GM12892 (cell line): ENCODE measurements at regions not wholly inside any gene's neighbourhood (a gene's known extent, or its start where the extent isn't known, plus 50 kb on each side); places are given as distances from the start of the nearest gene placed in this dataset.

Experiments
- DNase-seq: peaks from one replicate; pipeline ENCODE4 v3.0.0; 2011; ENCODE audit not compliant: insufficient read length
- FAIRE-seq: peaks from 2 replicates; lab custom pipeline; 2011; peaks lifted over from hg19 to GRCh38; lab: Jason Lieb, UNC
- POLR2A ChIP-seq: IDR thresholded peaks from 2 replicates; pipeline ENCODE4 v1.6.1; 2011; ENCODE audit warnings: low read depth, low read length, control low read depth
- POLR2AphosphoS5 ChIP-seq: IDR thresholded peaks from 2 replicates; pipeline ENCODE4 v1.6.1; 2011; ENCODE audit warnings: low read depth, low read length, control low read depth
- TAF1 ChIP-seq: IDR thresholded peaks from 2 replicates; pipeline ENCODE4 v1.6.1; 2011; ENCODE audit warnings: low read depth, mild to moderate bottlenecking, control low read depth, low read length, borderline replicate concordance

DNA sequence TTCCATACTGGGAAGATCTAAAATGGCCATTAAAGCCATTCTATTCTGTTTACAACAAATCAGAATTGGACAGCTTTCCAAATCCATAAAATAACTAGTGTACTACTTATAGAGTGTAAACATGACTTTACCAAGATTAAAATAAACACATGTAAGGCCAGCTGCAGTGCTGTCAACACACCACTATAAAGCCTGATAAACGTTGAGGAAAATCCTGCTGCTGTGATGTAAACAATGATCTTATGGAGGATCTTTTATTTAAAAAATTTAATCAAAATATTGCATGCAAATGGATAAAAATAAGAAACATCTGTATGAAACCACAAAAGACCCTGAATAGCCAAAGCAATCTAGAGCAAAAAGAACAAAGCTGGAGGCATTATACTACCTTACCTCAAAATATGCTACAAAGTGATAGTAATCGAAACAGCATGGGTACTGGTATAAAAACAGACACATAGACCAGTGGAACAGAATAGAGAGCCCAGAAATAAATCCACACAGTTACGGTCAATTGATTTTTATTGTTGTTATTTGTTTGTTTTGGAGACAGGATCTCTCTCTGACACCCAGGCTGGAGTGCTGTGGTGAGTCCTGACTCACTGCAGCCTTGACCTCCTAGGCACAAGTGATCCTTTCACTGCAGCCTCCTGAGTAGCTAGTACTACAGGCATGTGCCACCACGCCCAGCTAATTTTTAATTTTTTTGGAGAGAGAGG is 428.8 kb upstream of the C2CD4B start:
- no peak for FAIRE-seq

DNA sequence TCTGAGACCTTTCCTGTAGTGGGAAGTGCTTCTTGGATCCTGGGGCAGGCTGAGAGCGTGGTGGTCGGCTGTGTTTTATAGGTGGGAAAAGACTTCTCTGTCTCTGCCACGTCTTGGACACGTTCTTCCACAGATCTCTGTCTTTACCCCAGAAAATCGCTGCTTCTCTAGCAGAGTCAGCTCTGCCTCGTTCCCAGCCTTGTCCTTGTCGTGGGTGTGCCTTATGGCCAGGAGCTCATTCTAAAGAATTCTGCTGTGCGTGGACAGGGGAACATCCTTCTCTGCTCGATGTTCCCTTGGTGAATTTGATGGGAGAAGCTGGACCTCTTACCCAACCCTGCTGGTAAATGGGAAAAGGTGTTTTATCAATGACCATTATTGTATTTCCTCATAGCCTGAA is 433.1 kb upstream of the C2CD4B start:
- TF ChIP-seq TAF1: no peak
- TF ChIP-seq POLR2A: no peak
- TF ChIP-seq POLR2AphosphoS5: no peak
- FAIRE-seq (no peak), DNase-seq (no peak)

More for the DNA sequence above, 428.8 kb upstream of the C2CD4B start:
- DNase-seq: no peak
- TF ChIP-seq POLR2AphosphoS5 (no peak), TAF1 (no peak), POLR2A (no peak)

DNA sequence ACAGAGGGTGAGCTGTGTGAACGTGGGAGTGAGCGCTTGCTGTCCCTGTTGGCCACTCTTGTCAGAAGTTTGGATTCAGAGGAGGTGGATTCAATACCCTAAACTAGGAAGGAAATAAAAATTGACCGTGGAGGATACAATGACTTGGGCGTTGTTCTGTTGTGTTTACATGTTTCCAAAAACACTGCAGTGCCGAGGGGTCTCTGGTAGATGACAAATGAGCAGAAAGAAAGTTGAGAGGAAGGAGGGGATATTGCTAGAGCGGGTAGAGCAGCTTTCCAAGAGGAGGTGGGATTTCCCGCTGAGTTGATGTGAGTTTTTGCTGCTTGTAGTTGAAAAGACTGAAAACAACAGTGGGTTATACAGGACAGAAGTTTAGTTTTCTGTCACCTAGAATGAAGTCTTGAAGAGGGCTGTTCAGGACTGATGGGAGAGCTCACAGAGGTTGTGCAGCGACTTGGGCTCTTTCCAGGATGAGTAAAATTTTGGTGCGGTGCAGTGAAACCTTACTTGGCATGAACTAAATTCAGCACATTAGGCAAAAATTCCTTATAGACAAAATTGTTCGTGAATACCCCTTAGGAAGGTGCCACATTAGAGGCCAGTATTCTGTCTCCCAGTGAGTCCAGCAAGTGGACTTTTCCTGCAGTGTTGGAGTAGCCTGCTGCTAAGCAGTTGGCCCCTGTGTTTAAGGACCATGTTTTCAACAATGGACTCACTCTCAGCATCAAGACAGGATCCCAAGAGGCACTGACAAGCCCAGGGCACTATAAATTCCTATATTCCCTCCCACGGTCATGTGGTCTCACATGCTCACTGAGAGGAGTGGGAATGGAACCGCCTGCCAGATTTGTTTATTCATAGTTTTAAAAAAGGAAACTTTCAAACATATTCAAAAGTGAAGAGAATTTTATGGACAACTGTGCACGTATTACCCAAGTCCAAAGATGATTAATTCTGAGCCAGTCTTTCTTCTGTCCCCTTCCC is 435.0 kb upstream of the C2CD4B start:
- DNase-seq (no peak), FAIRE-seq (peak; percentile 48)
- TF ChIP-seq TAF1 (no peak), POLR2AphosphoS5 (no peak), POLR2A (no peak)

DNA sequence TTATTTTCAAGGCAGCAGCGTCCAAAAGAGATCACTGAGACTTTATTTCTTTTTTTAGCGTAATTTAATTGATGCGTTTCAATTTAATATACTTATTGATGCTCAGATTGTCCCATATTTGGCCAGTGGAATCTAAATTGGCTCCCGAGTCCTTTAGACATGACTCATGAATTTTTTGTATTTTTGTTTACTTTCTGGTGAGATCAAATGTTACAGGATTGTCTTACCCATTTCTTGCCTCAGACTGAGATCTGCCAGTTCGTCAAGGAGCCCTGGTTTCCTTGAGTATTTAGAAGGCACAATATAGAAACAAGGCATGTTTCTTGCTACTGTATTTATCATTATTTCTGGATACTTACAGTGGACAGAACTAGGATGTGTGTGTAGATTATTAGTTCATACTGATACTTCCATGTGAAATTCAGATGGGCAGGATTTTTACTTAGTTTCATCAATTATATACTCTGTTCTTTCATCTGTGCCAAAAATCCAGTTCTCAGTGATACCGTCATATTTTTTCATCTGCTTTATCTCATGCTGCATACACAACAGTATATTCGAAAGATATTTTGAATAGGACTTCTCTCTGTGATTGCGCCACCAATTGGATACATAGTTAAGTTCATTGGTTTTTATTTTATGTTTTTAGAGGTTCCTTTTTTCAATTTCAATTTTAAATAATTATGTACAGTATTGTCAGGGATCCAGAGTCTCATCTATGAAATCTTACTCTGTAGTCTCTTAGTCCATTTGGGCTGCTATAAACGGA is 436.9 kb upstream of the C2CD4B start:
- DNase-seq (no peak), FAIRE-seq (no peak)
- no peak for TF ChIP-seq POLR2A
- TF ChIP-seq POLR2AphosphoS5: no peak
- no peak for TF ChIP-seq TAF1

DNA sequence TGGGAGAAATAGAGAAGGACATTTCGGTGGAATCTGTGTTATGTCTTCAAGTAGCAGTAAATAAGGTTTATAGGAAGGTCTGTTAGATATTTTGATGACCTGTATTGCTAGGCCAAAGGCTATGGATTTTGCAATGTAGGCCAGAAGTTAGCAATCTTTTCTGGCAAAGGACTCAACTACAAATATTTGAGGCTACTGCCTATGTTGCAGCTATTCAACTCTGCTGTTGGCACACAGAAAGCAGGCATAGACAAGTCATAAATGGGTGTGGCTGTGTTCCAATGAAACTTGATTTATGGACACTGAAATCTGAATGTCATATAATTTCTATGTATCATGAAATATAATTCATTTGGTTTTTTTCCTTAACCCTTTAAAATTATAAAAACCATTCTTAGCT is 438.7 kb upstream of the C2CD4B start:
- FAIRE-seq (no peak), DNase-seq (no peak)
- no peak for TF ChIP-seq POLR2AphosphoS5
- no peak for TF ChIP-seq POLR2A
- TF ChIP-seq TAF1: no peak

DNA sequence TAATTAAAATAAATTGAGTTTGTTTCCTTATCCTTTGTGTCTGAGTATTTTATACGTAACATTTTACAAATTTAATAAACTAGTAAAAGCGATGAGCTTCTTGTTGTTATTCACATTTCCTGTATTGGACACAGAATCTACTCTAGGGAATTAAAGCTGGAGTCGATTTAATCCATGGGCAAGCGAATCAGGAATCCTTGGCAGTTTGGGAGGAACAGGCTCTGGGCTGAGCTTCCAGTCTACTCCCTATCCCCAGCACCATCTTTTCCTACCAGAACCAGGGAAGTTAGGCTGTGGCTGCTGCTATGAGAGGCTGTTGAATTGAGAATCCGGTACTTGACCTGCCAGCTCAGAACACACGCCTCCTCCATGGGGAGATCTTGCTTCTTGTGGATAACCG is 437.3 kb upstream of the TPM1 start:
- DNase-seq: no peak
- TF ChIP-seq POLR2AphosphoS5 (no peak), TAF1 (no peak), POLR2A (no peak)
- no peak for FAIRE-seq

DNA sequence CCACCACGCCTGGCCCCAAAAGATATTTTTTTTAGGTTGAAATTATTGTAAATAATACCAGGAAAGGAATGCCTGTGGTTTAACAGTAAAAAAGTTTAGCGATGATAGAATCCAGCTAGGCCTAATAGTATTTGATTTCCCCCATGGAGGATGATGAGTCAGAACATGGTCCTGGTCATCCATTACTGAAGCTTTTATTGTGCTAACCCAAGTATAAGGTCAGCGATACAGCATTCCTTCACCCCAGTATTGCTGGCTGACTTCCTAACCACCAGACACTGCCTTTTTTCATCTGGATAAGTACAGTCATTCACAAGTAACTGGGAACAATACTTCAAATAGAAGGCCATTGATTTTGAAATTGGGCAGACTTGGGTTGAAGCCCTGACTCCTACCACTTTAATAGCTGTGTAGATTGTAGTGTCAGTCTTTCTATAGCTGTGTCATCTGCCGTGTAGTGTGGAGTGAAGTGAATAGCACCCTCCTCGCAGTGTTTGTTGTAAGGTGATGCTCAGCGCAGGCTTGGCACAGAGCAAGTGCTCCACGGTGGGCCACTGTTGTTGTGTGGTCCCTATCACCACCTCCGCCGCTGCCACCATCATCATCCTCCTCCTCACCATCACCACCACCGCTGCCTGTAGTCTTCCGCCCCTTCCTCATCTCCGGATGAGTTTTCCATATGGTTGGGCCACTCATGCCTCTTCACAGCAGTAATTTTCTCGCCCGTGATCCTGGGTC is 436.0 kb upstream of the TPM1 start:
- no peak for DNase-seq
- FAIRE-seq: no peak
- TF ChIP-seq POLR2A (no peak), POLR2AphosphoS5 (no peak), TAF1 (no peak)

DNA sequence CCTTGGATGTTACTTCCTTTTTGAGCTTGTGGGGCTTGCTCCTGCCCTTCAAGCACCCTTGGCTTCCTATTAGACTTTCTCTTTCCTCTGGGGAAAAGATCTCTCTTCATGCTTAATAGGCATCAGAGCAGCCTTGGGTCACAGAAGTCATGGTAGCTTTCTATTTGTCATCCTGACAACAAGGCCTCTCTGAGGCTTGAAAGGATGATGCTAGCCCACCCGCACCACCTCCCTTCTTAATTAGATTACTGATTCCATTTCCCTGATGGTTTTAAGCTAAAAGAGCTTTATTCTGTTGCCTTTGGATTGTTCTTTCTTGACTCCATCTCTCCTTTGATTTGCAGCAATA is 435.5 kb upstream of the TPM1 start:
- no peak for TF ChIP-seq POLR2AphosphoS5
- no peak for TF ChIP-seq TAF1
- FAIRE-seq (no peak), DNase-seq (no peak)

DNA sequence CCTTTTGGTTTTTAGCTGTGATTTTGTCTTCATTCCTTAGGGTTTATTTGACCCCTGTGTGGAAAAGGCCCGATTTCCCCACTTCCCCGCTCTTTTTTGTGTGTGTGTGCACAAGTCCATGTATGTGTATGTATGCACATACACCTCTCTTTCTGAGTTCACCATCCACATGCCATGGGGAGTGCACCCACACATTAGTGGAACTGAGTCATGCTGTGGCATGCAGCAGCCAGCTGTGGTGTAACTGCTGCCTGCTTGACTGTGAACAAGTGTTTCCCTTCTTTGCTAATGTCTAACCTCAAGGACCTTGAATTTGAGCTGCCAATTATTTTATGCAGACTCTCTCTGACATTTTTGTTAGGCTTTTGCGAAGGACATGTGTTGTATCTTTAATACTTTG is 434.9 kb upstream of the TPM1 start:
- no peak for FAIRE-seq
- no peak for TF ChIP-seq POLR2A
- TF ChIP-seq POLR2AphosphoS5: no peak
- TF ChIP-seq TAF1: no peak
- DNase-seq: no peak

DNA sequence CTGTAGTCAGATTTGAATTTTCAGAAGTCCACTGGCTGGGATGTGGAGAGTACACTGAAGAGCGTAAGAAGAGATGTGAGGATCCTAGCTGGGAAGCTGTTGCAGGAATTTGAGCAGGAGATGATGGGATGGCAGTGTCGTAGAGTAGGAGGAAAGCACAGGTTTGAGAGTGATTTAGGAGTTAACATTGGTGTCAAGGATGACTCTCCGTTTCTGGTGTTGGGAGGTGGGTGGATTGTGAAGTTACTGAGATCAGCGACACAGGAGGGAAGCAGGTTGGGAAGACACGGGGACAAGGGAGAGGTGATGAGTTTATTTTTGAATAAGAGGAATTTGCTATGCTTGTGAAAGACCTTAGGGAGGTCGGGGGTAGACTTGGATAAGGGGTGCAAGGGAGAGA is 434.2 kb upstream of the TPM1 start:
- FAIRE-seq (no peak), DNase-seq (no peak)
- TF ChIP-seq TAF1 (no peak), POLR2A (no peak), POLR2AphosphoS5 (no peak)
